Kidney (tissue), 13 donors: ENCODE measurements at regions not wholly inside any gene's neighbourhood (a gene's known extent, or its start where the extent isn't known, plus 50 kb on each side); places are given as distances from the start of the nearest gene placed in this dataset.

ENCODE experiments used
- DNase-seq, 5 donors: peaks; one replicate each; pipeline ENCODE4 v3.0.0-alpha.2; 2013 to 2020
- FAIRE-seq: peaks from 2 replicates; lab custom pipeline; 2012; peaks lifted over from hg19 to GRCh38; lab: Jason Lieb, UNC
- H3K27ac ChIP-seq, 2 donors: one replicate each; pipeline ENCODE4 v1.7.0; 2013; ENCODE audit warnings: low read depth in 2 of 2, low read length in 2 of 2, inconsistent platforms in 1 of 2
- H3K27me3 ChIP-seq: one replicate; pipeline ENCODE4 v1.7.1; 2013; ENCODE audit warnings: low read length, inconsistent platforms; ENCODE audit not compliant: control insufficient read depth, insufficient read depth
- H3K36me3 ChIP-seq, 3 donors: one replicate each; pipeline versions ENCODE4 v1.7.0 to v1.7.1; 2013; ENCODE audit warnings: low read length in 3 of 3, control low read depth in 1 of 3, inconsistent platforms in 1 of 3; ENCODE audit not compliant: insufficient read depth in 3 of 3, control insufficient read depth in 2 of 3
- H3K4me1 ChIP-seq, 3 donors: one replicate each; pipeline versions ENCODE4 v1.7.0 to v1.7.1; 2013; ENCODE audit warnings: low read length in 3 of 3, inconsistent platforms in 1 of 3, low read depth in 1 of 3; ENCODE audit not compliant: control insufficient read depth in 2 of 3, insufficient read depth in 2 of 3
- H3K4me3 ChIP-seq, 3 donors: one replicate each; pipeline versions ENCODE4 v1.7.0 to v1.8.1; 2013; ENCODE audit warnings: low read length in 3 of 3, control low read depth in 1 of 3, inconsistent platforms in 1 of 3
- H3K9ac ChIP-seq, 3 donors: one replicate each; pipeline versions ENCODE4 v1.7.0 to v1.7.1; 2013; ENCODE audit warnings: low read length in 3 of 3, control low read depth in 1 of 3, inconsistent platforms in 1 of 3
- H3K9me3 ChIP-seq, 3 donors: one replicate each; pipeline versions ENCODE4 v1.7.0 to v1.7.1; 2013; ENCODE audit warnings: low read length in 3 of 3, control low read depth in 1 of 3, inconsistent platforms in 1 of 3; ENCODE audit not compliant: control insufficient read depth in 2 of 3, insufficient read depth in 1 of 3
- intact Hi-C: fragments of 100-400 bp; cut with DNase I; formaldehyde crosslinking; loops from one replicate; pipeline ENCODE4 v1.11.1; 2022
- TF ChIP-seq, protein P1 (sequence below): IDR thresholded peaks from 3 replicates; pipeline ENCODE4 v1.5.1; 2012; ENCODE audit warnings: mild to moderate bottlenecking, moderate library complexity, borderline replicate concordance; ENCODE audit not compliant: insufficient read depth; ENCODE audit errors: extremely low read depth
- donor health status: control.
- donor health status: control.
- donor health status: control.
- donor health status: control.
- donor health status: control.
- donor health status: DM: yes; HTN: yes; CAD: no.
- donor health status: Normal renal cell carcinoma (clear cell type).

DNA sequence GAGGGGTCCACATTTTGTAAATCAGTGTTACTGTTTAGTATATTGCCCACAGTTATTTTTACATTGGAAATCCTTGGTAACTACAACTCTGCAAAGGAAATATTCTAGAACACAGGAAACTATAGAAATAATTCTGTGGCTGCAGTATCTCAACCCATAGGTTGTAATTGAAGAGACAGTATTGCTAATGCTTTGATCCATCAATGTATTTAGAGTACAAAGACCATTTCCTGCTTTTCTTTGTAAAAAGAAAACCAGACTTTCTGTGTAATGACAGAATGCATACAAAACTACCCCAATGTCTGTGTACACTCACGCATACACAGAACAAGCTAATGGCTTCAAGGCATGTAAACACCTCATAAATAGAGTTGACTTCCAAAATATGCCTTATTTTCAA, 622.1 kb upstream of the ARGLU1 start:
- no peaks in the 10 kb centered on the region for H3K36me3 ChIP-seq
- no peaks in the 10 kb centered on the region for H3K9me3 ChIP-seq
- no peak overlapping the region for H3K9ac ChIP-seq
- H3K27me3 ChIP-seq = no peaks in the 10 kb centered on the region
- H3K4me1 ChIP-seq = no peaks in the 10 kb centered on the region
- no peak overlapping the region for H3K4me3 ChIP-seq
- H3K27ac ChIP-seq = no peak overlapping the region
- DNase-seq (no peak), FAIRE-seq (no peak)
- TF ChIP-seq, protein P1, sequence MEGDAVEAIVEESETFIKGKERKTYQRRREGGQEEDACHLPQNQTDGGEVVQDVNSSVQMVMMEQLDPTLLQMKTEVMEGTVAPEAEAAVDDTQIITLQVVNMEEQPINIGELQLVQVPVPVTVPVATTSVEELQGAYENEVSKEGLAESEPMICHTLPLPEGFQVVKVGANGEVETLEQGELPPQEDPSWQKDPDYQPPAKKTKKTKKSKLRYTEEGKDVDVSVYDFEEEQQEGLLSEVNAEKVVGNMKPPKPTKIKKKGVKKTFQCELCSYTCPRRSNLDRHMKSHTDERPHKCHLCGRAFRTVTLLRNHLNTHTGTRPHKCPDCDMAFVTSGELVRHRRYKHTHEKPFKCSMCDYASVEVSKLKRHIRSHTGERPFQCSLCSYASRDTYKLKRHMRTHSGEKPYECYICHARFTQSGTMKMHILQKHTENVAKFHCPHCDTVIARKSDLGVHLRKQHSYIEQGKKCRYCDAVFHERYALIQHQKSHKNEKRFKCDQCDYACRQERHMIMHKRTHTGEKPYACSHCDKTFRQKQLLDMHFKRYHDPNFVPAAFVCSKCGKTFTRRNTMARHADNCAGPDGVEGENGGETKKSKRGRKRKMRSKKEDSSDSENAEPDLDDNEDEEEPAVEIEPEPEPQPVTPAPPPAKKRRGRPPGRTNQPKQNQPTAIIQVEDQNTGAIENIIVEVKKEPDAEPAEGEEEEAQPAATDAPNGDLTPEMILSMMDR = no peak
- intact Hi-C loops = no loop called here

GRCh38 chr13:107185889-107186288, 618.0 kb upstream of the ARGLU1 start:
- no peak for DNase-seq
- Histone ChIP-seq H3K4me3 (no peak overlapping the region), H3K27me3 (no peaks in the 10 kb centered on the region), H3K36me3 (no peaks in the 10 kb centered on the region), H3K9ac (no peak overlapping the region), H3K4me1 (no peaks in the 10 kb centered on the region), H3K9me3 (no peaks in the 10 kb centered on the region), H3K27ac (no peak overlapping the region)
- intact Hi-C loops = no loop called here
- TF ChIP-seq, protein P1 = no peak
- FAIRE-seq = no peak

GRCh38 chr13:107170270-107170931, 602.5 kb upstream of the ARGLU1 start:
- DNase-seq (no peak), FAIRE-seq (no peak)
- no peaks in the 10 kb centered on the region for H3K36me3 ChIP-seq
- H3K9ac ChIP-seq = no peak overlapping the region
- H3K27ac ChIP-seq = no peak overlapping the region
- H3K27me3 ChIP-seq = no peaks in the 10 kb centered on the region
- intact Hi-C loops = no loop called here
- TF ChIP-seq, protein P1 = no peak
- no peaks in the 10 kb centered on the region for H3K9me3 ChIP-seq
- H3K4me3 ChIP-seq = no peak overlapping the region
- no peaks in the 10 kb centered on the region for H3K4me1 ChIP-seq

DNA sequence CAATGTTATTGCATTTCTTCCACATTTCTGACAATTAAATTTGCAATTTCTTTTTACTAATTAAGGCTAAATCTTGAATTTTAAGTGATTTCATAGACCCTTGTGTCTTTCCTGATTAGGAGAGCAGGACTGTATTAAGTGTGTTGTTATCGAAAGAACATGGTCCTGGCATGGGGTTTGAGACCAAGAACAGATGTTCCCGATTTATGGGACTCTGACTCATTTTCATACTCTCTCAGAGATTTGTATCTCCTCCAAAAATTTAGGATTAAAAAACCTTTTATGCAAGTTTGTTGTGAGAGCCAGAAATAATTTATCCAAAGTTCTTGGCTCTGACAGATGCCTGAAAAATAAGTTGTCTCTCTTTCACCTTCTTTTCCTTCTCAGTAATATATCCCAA, 589.3 kb upstream of the ARGLU1 start:
- no peak overlapping the region for H3K4me3 ChIP-seq
- no peak overlapping the region for H3K27ac ChIP-seq
- no peak overlapping the region for H3K9ac ChIP-seq
- DNase-seq (no peak), FAIRE-seq (no peak)
- no peaks in the 10 kb centered on the region for H3K27me3 ChIP-seq
- TF ChIP-seq, protein P1 = no peak
- intact Hi-C loops = no loop called here
- H3K9me3 ChIP-seq = no peaks in the 10 kb centered on the region
- no peaks in the 10 kb centered on the region for H3K4me1 ChIP-seq
- H3K36me3 ChIP-seq = no peaks in the 10 kb centered on the region
